ENCODE measurements at regions not wholly inside any gene's neighbourhood (a gene's known extent, or its start where the extent isn't known, plus 50 kb on each side); places are given as distances from the start of the nearest gene placed in this dataset.

GRCh38 chr14:87467578-87467977 lies 525.4 kb downstream of the GALC start:
- TF ChIP-seq CTCF (IDR thresholded peaks at IDR 0.05; ENCODE audit: insufficient read depth, low read length, poor library complexity, severe bottlenecking), result no peak
- DNase-seq (ENCODE audit: low read depth), result no peak
- no peak overlapping the region for H3K4me3 ChIP-seq (ENCODE audit: low read depth, low read length)
- no peaks in the 10 kb centered on the region for H3K27me3 ChIP-seq (ENCODE audit: control insufficient read depth, insufficient read depth, low read length)
- H3K36me3 ChIP-seq (ENCODE audit: control insufficient read depth, insufficient read depth, low read length), result no peaks in the 10 kb centered on the region

- no peak for DNase-seq (ENCODE audit: low read depth)
- Histone ChIP-seq H3K4me3 (ENCODE audit: low read depth, low read length) (no peak overlapping the region), H3K27me3 (ENCODE audit: control insufficient read depth, insufficient read depth, low read length) (no peaks in the 10 kb centered on the region), H3K36me3 (ENCODE audit: control insufficient read depth, insufficient read depth, low read length) (no peaks in the 10 kb centered on the region)
- no peak for TF ChIP-seq CTCF (IDR thresholded peaks at IDR 0.05; ENCODE audit: insufficient read depth, low read length, poor library complexity, severe bottlenecking)
Measured at GRCh38 chr14:87465770-87466169, 527.2 kb downstream of the GALC start.

- TF ChIP-seq CTCF (IDR thresholded peaks at IDR 0.05; ENCODE audit: insufficient read depth, low read length, poor library complexity, severe bottlenecking), result no peak
- DNase-seq (ENCODE audit: low read depth), result peak; percentile 43
- Histone ChIP-seq H3K36me3 (ENCODE audit: control insufficient read depth, insufficient read depth, low read length) (no peaks in the 10 kb centered on the region), H3K4me3 (ENCODE audit: low read depth, low read length) (no peak overlapping the region), H3K27me3 (ENCODE audit: control insufficient read depth, insufficient read depth, low read length) (no peaks in the 10 kb centered on the region)
Measured at GRCh38 chr14:87461704-87462103, 531.3 kb downstream of the GALC start.

- H3K27me3 ChIP-seq (ENCODE audit: control insufficient read depth, insufficient read depth, low read length), result no peaks in the 10 kb centered on the region
- no peak overlapping the region for H3K4me3 ChIP-seq (ENCODE audit: low read depth, low read length)
- no peaks in the 10 kb centered on the region for H3K36me3 ChIP-seq (ENCODE audit: control insufficient read depth, insufficient read depth, low read length)
- DNase-seq (ENCODE audit: low read depth), result no peak
- no peak for TF ChIP-seq CTCF (IDR thresholded peaks at IDR 0.05; ENCODE audit: insufficient read depth, low read length, poor library complexity, severe bottlenecking)
Measured at GRCh38 chr14:87457720-87458119, 535.3 kb downstream of the GALC start.

GRCh38 chr14:87450193-87450592 lies 542.8 kb downstream of the GALC start:
- Histone ChIP-seq H3K36me3 (ENCODE audit: control insufficient read depth, insufficient read depth, low read length) (no peaks in the 10 kb centered on the region), H3K27me3 (ENCODE audit: control insufficient read depth, insufficient read depth, low read length) (no peaks in the 10 kb centered on the region), H3K4me3 (ENCODE audit: low read depth, low read length) (no peak overlapping the region)
- DNase-seq (ENCODE audit: low read depth), result no peak
- no peak for TF ChIP-seq CTCF (IDR thresholded peaks at IDR 0.05; ENCODE audit: insufficient read depth, low read length, poor library complexity, severe bottlenecking)

GRCh38 chr14:87449016-87449415 lies 544.0 kb downstream of the GALC start:
- no peak for DNase-seq (ENCODE audit: low read depth)
- Histone ChIP-seq H3K36me3 (ENCODE audit: control insufficient read depth, insufficient read depth, low read length) (no peaks in the 10 kb centered on the region), H3K27me3 (ENCODE audit: control insufficient read depth, insufficient read depth, low read length) (no peaks in the 10 kb centered on the region), H3K4me3 (ENCODE audit: low read depth, low read length) (no peak overlapping the region)
- no peak for TF ChIP-seq CTCF (IDR thresholded peaks at IDR 0.05; ENCODE audit: insufficient read depth, low read length, poor library complexity, severe bottlenecking)

Measured in kidney epithelial cell (primary cell).